Nephron (organoid): ENCODE measurements at regions not wholly inside any gene's neighbourhood (a gene's known extent, or its start where the extent isn't known, plus 50 kb on each side); places are given as distances from the start of the nearest gene placed in this dataset.
A peak's percentile ranks its signal among the peaks of the same experiment; 100 is the strongest.

Source experiments
- H3K27ac Mint-ChIP-seq, 3 experiments: 2 replicates each; pipeline ENCODE4 v1.8.0; 2020; ENCODE audit warnings: mixed read lengths in 3 of 3, mild to moderate bottlenecking in 2 of 3, moderate library complexity in 1 of 3
- H3K27me3 Mint-ChIP-seq: 2 replicates; pipeline ENCODE4 v1.8.0; 2021; ENCODE audit warnings: low read depth, mild to moderate bottlenecking, moderate library complexity, mixed read lengths
- H3K36me3 Mint-ChIP-seq: 2 replicates; pipeline ENCODE4 v1.8.0; 2020; ENCODE audit warnings: low read depth, mixed read lengths
- H3K4me1 Mint-ChIP-seq: 2 replicates; pipeline ENCODE4 v1.8.0; 2020; ENCODE audit warnings: mixed read lengths
- H3K4me3 Mint-ChIP-seq, 3 experiments: 2 replicates each; pipeline ENCODE4 v1.8.0; 2020; ENCODE audit warnings: mild to moderate bottlenecking in 3 of 3, mixed read lengths in 3 of 3, moderate library complexity in 2 of 3
- H3K9me3 Mint-ChIP-seq: 2 replicates; pipeline ENCODE4 v1.8.0; 2020; ENCODE audit warnings: mixed read lengths
- CTCF ChIP-seq, 3 experiments: fragments of 200-600 bp; sonication (generic); IDR thresholded peaks; one replicate each; pipeline ENCODE4 v1.5.0; 2021; ENCODE audit warnings: antibody characterized with exemption in 3 of 3; ENCODE audit not compliant: unreplicated experiment in 3 of 3

GRCh38 chr11:81421251-81421860, 1312.3 kb downstream of the FAM181B start:
- Mint-ChIP-seq H3K4me3 (no peak overlapping the region), H3K27ac (no peak overlapping the region), H3K9me3 (no peaks in the 10 kb centered on the region), H3K4me1 (no peaks in the 10 kb centered on the region), H3K36me3 (no peaks in the 10 kb centered on the region), H3K27me3 (no peaks in the 10 kb centered on the region)
- no peak for TF ChIP-seq CTCF (IDR thresholded peaks at IDR 0.05; ENCODE audit: unreplicated experiment in 3 of 3)

- no peaks in the 10 kb centered on the region for H3K36me3 Mint-ChIP-seq
- no peaks in the 10 kb centered on the region for H3K27me3 Mint-ChIP-seq
- no peak for TF ChIP-seq CTCF (IDR thresholded peaks at IDR 0.05; ENCODE audit: unreplicated experiment in 3 of 3)
- H3K27ac Mint-ChIP-seq, result peak overlapping the region in 1 of 3 experiments; percentile 23
- H3K4me1 Mint-ChIP-seq, result no peaks in the 10 kb centered on the region
- no peaks in the 10 kb centered on the region for H3K9me3 Mint-ChIP-seq
- H3K4me3 Mint-ChIP-seq, result no peak overlapping the region
These were observed 1312.9 kb downstream of the FAM181B start for GRCh38 chr11:81420668-81421250.

- Mint-ChIP-seq H3K27me3 (peaks cover 4% of the 10 kb centered on the region), H3K4me3 (no peak overlapping the region), H3K27ac (no peak overlapping the region), H3K4me1 (no peaks in the 10 kb centered on the region), H3K36me3 (no peaks in the 10 kb centered on the region), H3K9me3 (no peaks in the 10 kb centered on the region)
- TF ChIP-seq CTCF (IDR thresholded peaks at IDR 0.05; ENCODE audit: unreplicated experiment in 3 of 3), result no peak
These were observed 1336.3 kb downstream of the FAM181B start for GRCh38 chr11:81397316-81397715.

- Mint-ChIP-seq H3K27ac (no peak overlapping the region), H3K9me3 (no peaks in the 10 kb centered on the region), H3K36me3 (no peaks in the 10 kb centered on the region), H3K27me3 (peaks cover 4% of the 10 kb centered on the region), H3K4me1 (no peaks in the 10 kb centered on the region), H3K4me3 (no peak overlapping the region)
- no peak for TF ChIP-seq CTCF (IDR thresholded peaks at IDR 0.05; ENCODE audit: unreplicated experiment in 3 of 3)
These were observed 1339.4 kb downstream of the FAM181B start for GRCh38 chr11:81394311-81394710.

GRCh38 chr11:81388326-81388725, 1345.3 kb downstream of the FAM181B start:
- Mint-ChIP-seq H3K36me3 (no peaks in the 10 kb centered on the region), H3K4me3 (no peak overlapping the region), H3K27me3 (no peaks in the 10 kb centered on the region), H3K27ac (no peak overlapping the region), H3K9me3 (peaks cover 5% of the 10 kb centered on the region), H3K4me1 (no peaks in the 10 kb centered on the region)
- no peak for TF ChIP-seq CTCF (IDR thresholded peaks at IDR 0.05; ENCODE audit: unreplicated experiment in 3 of 3)

GRCh38 chr11:81380395-81380794, 1353.3 kb downstream of the FAM181B start:
- H3K36me3 Mint-ChIP-seq, result no peaks in the 10 kb centered on the region
- H3K27me3 Mint-ChIP-seq, result no peaks in the 10 kb centered on the region
- no peak overlapping the region for H3K4me3 Mint-ChIP-seq
- no peaks in the 10 kb centered on the region for H3K4me1 Mint-ChIP-seq
- TF ChIP-seq CTCF (IDR thresholded peaks at IDR 0.05; ENCODE audit: unreplicated experiment in 3 of 3), result no peak
- H3K9me3 Mint-ChIP-seq, result peaks cover 5% of the 10 kb centered on the region
- no peak overlapping the region for H3K27ac Mint-ChIP-seq
